Suprapubic skin (tissue), 3 donors: ENCODE measurements at regions not wholly inside any gene's neighbourhood (a gene's known extent, or its start where the extent isn't known, plus 50 kb on each side); places are given as distances from the start of the nearest gene placed in this dataset.
"Not testable (repeated sequence)": the region's sequence is repeated elsewhere in the genome, so short reads cannot be mapped to it uniquely, and the experiment has no call there.

Experiments
- CTCF ChIP-seq, 2 donors: fragments of 200-600 bp in 1 of 2; fragments of 450-650 bp in 1 of 2; sonication (generic) in 1 of 2; IDR thresholded peaks; one replicate each; pipeline ENCODE4 v1.5.1; 2016 to 2019; ENCODE audit warnings: antibody characterized with exemption in 2 of 2, mild to moderate bottlenecking in 1 of 2, moderate library complexity in 1 of 2
- POLR2A ChIP-seq, 2 donors: fragments of 450-650 bp; IDR thresholded peaks; one replicate each; pipeline ENCODE4 v1.6.1; 2017; ENCODE audit warnings: antibody characterized with exemption in 2 of 2, mild to moderate bottlenecking in 2 of 2, moderate library complexity in 2 of 2

- not testable (repeated sequence) for TF ChIP-seq CTCF, POLR2A (IDR thresholded peaks at IDR 0.05)
Observed at GRCh38 chr2:111291566-111291965, 170.9 kb downstream of the BCL2L11 start.
